HG02981 (cell line): ENCODE measurements at regions not wholly inside any gene's neighbourhood (a gene's known extent, or its start where the extent isn't known, plus 50 kb on each side); places are given as distances from the start of the nearest gene placed in this dataset.
"Not testable (repeated sequence)": the region's sequence is repeated elsewhere in the genome, so short reads cannot be mapped to it uniquely, and the experiment has no call there.

ENCODE experiments used
- ATAC-seq: cut with Tn5 transposase; IDR thresholded peaks from one replicate; pipeline ENCODE4 v1.9.1; 2021; ENCODE audit warnings: mild to moderate bottlenecking, moderate library complexity; ENCODE audit not compliant: unreplicated experiment

GRCh38 chr1:239125893-239126292, 260.5 kb upstream of the CHRM3 start:
- ATAC-seq, result no peak

GRCh38 chr1:239125027-239125426, 261.3 kb upstream of the CHRM3 start:
- no peak for ATAC-seq

GRCh38 chr1:239123260-239123659, 263.1 kb upstream of the CHRM3 start:
- ATAC-seq, result no peak

GRCh38 chr1:239112101-239112935, 274.1 kb upstream of the CHRM3 start:
- no peak for ATAC-seq

GRCh38 chr1:239107676-239108075, 278.7 kb upstream of the CHRM3 start:
- no peak for ATAC-seq

- not testable (repeated sequence) for ATAC-seq
Observed at GRCh38 chr1:239106689-239107088, 279.7 kb upstream of the CHRM3 start.

- no peak for ATAC-seq
Observed at GRCh38 chr1:239098400-239099037, 287.8 kb upstream of the CHRM3 start.

- ATAC-seq, result no peak
Observed at GRCh38 chr1:239091537-239091936, 294.8 kb upstream of the CHRM3 start.

- no peak for ATAC-seq
Observed at GRCh38 chr1:239084459-239085080, 301.8 kb upstream of the CHRM3 start.

GRCh38 chr1:239081947-239082346, 304.4 kb upstream of the CHRM3 start:
- not testable (repeated sequence) for ATAC-seq

GRCh38 chr1:239067480-239067879, 318.9 kb upstream of the CHRM3 start:
- no peak for ATAC-seq

GRCh38 chr1:239067058-239067457, 319.3 kb upstream of the CHRM3 start:
- no peak for ATAC-seq

GRCh38 chr1:239061770-239062169, 324.6 kb upstream of the CHRM3 start:
- no peak for ATAC-seq

GRCh38 chr1:239058190-239058589, 328.2 kb upstream of the CHRM3 start:
- no peak for ATAC-seq

GRCh38 chr1:239056940-239057339, 329.4 kb upstream of the CHRM3 start:
- no peak for ATAC-seq

GRCh38 chr1:239053279-239053678, 333.1 kb upstream of the CHRM3 start:
- no peak for ATAC-seq

- ATAC-seq, result no peak
Observed at GRCh38 chr1:239049571-239049970, 336.8 kb upstream of the CHRM3 start.

GRCh38 chr1:239044829-239045228, 341.5 kb upstream of the CHRM3 start:
- no peak for ATAC-seq

GRCh38 chr1:239040523-239040922, 345.8 kb upstream of the CHRM3 start:
- no peak for ATAC-seq

GRCh38 chr1:239031310-239031709, 355.1 kb upstream of the CHRM3 start:
- no peak for ATAC-seq

GRCh38 chr1:239025997-239026694, 360.2 kb upstream of the CHRM3 start:
- no peak for ATAC-seq
